DOHH2 (cell line): ENCODE measurements at regions not wholly inside any gene's neighbourhood (a gene's known extent, or its start where the extent isn't known, plus 50 kb on each side); places are given as distances from the start of the nearest gene placed in this dataset.

Experiments used
- H3F3A ChIP-seq: fragments of 200-600 bp; sonication (generic), shearing (Covaris generic); 2 replicates; pipeline ENCODE4 v1.6.0; 2016; ENCODE audit warnings: antibody characterized with exemption, mild to moderate bottlenecking; ENCODE audit not compliant: control insufficient read depth, insufficient read depth
- H3K27ac ChIP-seq: fragments of 200-600 bp; sonication (generic); 2 replicates; pipeline ENCODE4 v1.5.1; 2014; ENCODE audit warnings: low read depth, mild to moderate bottlenecking, low read length, moderate library complexity
- H3K27me3 ChIP-seq: fragments of 200-600 bp; sonication (generic); 2 replicates; pipeline ENCODE4 v1.6.1; 2014; ENCODE audit warnings: mild to moderate bottlenecking, low read length, mixed read lengths; ENCODE audit not compliant: control insufficient read depth
- H3K36me3 ChIP-seq: fragments of 200-600 bp; sonication (generic); 2 replicates; pipeline ENCODE4 v1.6.1; 2014; ENCODE audit warnings: mild to moderate bottlenecking, low read length, moderate library complexity, mixed read lengths; ENCODE audit not compliant: control insufficient read depth
- H3K4me1 ChIP-seq: fragments of 200-600 bp; sonication (generic); 2 replicates; pipeline ENCODE4 v1.6.1; 2014; ENCODE audit warnings: mild to moderate bottlenecking, low read length, mixed read lengths; ENCODE audit not compliant: control insufficient read depth
- H3K4me2 ChIP-seq: fragments of 200-600 bp; sonication (generic); 2 replicates; pipeline ENCODE4 v1.6.0; 2014; ENCODE audit warnings: mild to moderate bottlenecking, low read length, moderate library complexity
- H3K4me3 ChIP-seq: fragments of 200-600 bp; sonication (generic); 2 replicates; pipeline ENCODE4 v1.5.1; 2014; ENCODE audit warnings: mild to moderate bottlenecking, low read length, mixed read lengths
- H3K79me2 ChIP-seq: fragments of 200-600 bp; sonication (generic); 2 replicates; pipeline ENCODE4 v1.6.1; 2014; ENCODE audit warnings: mild to moderate bottlenecking, low read length, mixed read lengths; ENCODE audit not compliant: control insufficient read depth
- H3K9me2 ChIP-seq: fragments of 200-600 bp; sonication (generic); replicated peaks from 2 replicates; pipeline ENCODE4 v1.6.1; 2014; ENCODE audit warnings: mild to moderate bottlenecking, low read length, mixed read lengths; ENCODE audit not compliant: control insufficient read depth
- H3K9me3 ChIP-seq: fragments of 200-600 bp; sonication (generic); 2 replicates; pipeline ENCODE4 v1.6.1; 2014; ENCODE audit warnings: antibody characterized with exemption, low read length, mixed read lengths; ENCODE audit not compliant: control insufficient read depth, insufficient read depth
- H4K20me1 ChIP-seq: fragments of 200-600 bp; sonication (generic); 2 replicates; pipeline ENCODE4 v1.6.0; 2014; ENCODE audit warnings: low read depth, mild to moderate bottlenecking, antibody characterized with exemption, low read length, moderate library complexity; ENCODE audit not compliant: control insufficient read depth, insufficient read depth
- CTCF ChIP-seq: fragments of 200-600 bp; sonication (generic); IDR thresholded peaks from one replicate; pipeline ENCODE4 v1.5.1; 2014; ENCODE audit warnings: antibody characterized with exemption, mild to moderate bottlenecking, low read depth, low read length; ENCODE audit not compliant: poor library complexity, severe bottlenecking
- EZH2phosphoT487 ChIP-seq: fragments of 200-600 bp; sonication (generic); IDR thresholded peaks from 2 replicates; pipeline ENCODE4 v1.6.1; 2017; ENCODE audit warnings: borderline replicate concordance, mild to moderate bottlenecking, antibody characterized with exemption, low read length, moderate library complexity, mixed read lengths

DNA sequence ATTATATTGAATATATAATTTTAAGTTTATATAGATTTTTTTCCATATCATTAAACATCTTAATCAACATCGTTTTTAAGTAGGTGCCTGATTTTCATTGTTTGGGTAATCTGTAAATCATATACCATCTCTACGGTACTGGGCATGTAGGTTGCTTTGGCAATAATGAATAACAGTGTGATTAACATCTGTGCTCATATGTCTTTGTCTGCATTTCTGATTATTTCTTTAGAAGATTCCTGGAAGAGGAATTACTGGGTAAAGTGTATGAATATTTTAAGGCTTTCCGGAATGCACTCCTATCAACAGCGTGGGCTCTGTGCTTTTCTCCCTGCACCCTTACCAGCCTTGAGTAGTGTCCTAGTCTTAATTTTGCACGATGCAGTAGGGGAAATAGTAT, 119.8 kb upstream of the LIPC start:
- peaks cover 7% of the 10 kb centered on the region for H3K4me1 ChIP-seq
- H3K27ac ChIP-seq = no peak overlapping the region
- H3K9me3 ChIP-seq = no peaks in the 10 kb centered on the region
- no peak overlapping the region for H3K4me3 ChIP-seq
- H3K9me2 ChIP-seq = no peaks in the 10 kb centered on the region
- H3K79me2 ChIP-seq = no peaks in the 10 kb centered on the region
- H3F3A ChIP-seq = no peaks in the 10 kb centered on the region
- TF ChIP-seq EZH2phosphoT487 (no peak), CTCF (no peak)
- H4K20me1 ChIP-seq = no peaks in the 10 kb centered on the region
- H3K36me3 ChIP-seq = no peaks in the 10 kb centered on the region
- no peaks in the 10 kb centered on the region for H3K27me3 ChIP-seq
- no peak overlapping the region for H3K4me2 ChIP-seq

DNA sequence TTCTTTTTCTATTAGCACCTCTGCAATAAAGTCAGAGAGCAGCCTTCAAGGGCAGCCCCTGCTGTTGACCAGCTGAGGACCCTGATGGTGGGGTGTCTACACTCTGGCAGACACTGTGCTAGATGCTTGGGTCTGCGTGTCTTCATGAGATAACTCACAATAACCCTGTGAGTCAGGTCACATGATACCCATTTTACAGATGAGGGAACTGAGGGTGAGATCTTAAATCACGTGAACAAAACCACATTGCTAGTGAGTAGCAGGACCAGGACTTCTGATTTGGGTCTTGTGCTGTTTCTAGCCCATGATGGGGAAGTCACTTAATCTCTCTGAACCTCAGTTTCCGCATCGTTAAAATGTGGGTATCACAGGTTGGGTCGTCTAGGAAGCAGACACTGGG, 118.5 kb upstream of the LIPC start:
- TF ChIP-seq EZH2phosphoT487 = no peak
- no peak for TF ChIP-seq CTCF
- Histone ChIP-seq H3K79me2 (no peaks in the 10 kb centered on the region), H4K20me1 (no peaks in the 10 kb centered on the region), H3K4me2 (no peak overlapping the region), H3K27ac (no peak overlapping the region), H3K4me1 (peaks cover 7% of the 10 kb centered on the region), H3F3A (no peaks in the 10 kb centered on the region), H3K9me2 (no peaks in the 10 kb centered on the region), H3K36me3 (no peaks in the 10 kb centered on the region), H3K4me3 (no peak overlapping the region), H3K27me3 (no peaks in the 10 kb centered on the region), H3K9me3 (no peaks in the 10 kb centered on the region)

DNA sequence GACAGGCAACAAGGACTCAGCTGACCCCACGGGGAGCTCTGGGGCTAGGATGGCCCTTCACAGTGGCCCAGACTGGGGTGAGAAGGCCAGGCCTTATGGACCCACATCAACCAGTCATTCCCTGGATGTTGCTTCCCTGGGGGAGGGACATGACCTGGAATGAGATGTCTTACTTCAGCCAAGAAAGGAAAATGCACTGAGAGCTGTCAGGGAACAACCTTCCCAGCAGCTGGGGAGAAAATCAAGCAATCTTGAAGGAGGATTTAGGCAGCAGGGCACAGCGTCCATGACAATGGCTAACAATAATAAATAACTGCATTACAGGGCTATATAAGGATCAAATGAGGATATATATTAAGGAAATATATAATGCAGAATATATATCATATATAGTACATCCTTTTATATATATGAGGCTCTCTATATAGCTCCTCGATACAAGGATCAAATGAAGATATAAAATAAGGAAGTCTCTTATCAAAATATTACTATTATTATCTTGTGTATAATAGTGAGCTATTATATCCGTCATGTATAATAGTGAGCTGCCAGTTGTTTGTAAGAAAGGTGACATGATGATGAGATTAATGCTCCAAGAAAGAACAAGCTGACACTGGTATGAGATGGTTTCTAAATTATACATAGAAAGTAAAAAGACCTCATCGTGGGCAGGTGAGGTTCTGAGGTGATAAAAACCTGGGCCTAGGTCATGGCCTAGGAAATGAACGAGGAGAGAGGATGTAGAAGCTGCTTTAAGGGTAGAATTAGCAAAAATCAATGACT, 117.8 kb upstream of the LIPC start:
- Histone ChIP-seq H3K4me3 (no peak overlapping the region), H3K27ac (no peak overlapping the region)

More for the DNA sequence above, 117.8 kb upstream of the LIPC start:
- peaks cover 7% of the 10 kb centered on the region for H3K4me1 ChIP-seq
- no peaks in the 10 kb centered on the region for H3K79me2 ChIP-seq
- no peaks in the 10 kb centered on the region for H4K20me1 ChIP-seq
- H3K9me3 ChIP-seq = no peaks in the 10 kb centered on the region
- no peaks in the 10 kb centered on the region for H3K27me3 ChIP-seq
- H3K4me2 ChIP-seq = no peak overlapping the region
- TF ChIP-seq CTCF (no peak), EZH2phosphoT487 (no peak)
- H3F3A ChIP-seq = no peaks in the 10 kb centered on the region
- no peaks in the 10 kb centered on the region for H3K36me3 ChIP-seq
- H3K9me2 ChIP-seq = no peaks in the 10 kb centered on the region
